ENCODE measurements at regions not wholly inside any gene's neighbourhood (a gene's known extent, or its start where the extent isn't known, plus 50 kb on each side); places are given as distances from the start of the nearest gene placed in this dataset.

DNA sequence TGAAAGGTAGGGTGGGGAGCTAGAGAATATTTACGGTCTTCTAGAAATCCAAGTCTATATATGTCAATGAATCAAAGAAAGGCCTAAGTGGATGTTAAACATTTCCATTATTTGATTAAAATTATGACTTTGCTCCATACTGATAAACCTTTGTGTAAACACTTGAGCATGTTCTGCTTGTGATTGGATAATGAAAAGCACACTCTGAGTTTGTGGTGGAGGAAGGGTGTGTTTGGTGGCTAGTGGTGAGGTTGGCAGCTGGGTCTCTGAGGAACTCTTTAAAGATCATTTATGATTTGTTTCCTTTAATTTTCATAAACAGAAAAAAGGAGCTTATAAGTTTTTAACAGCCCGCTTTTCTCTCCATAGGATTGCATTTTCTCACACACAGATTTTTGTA is 84.7 kb downstream of the RFPL4B start:
- Mint-ChIP-seq H3K36me3 (ENCODE audit: unreplicated experiment) (peaks cover 2% of the 10 kb centered on the region), H3K4me1 (ENCODE audit: unreplicated experiment) (peaks cover 18% of the 10 kb centered on the region), H3K4me3 (ENCODE audit: unreplicated experiment) (no peak overlapping the region), H3K9me3 (ENCODE audit: unreplicated experiment) (peaks cover 8% of the 10 kb centered on the region), H3K27me3 (ENCODE audit: unreplicated experiment) (no peaks in the 10 kb centered on the region), H3K27ac (ENCODE audit: unreplicated experiment) (no peak overlapping the region)
- TF ChIP-seq, protein P1, sequence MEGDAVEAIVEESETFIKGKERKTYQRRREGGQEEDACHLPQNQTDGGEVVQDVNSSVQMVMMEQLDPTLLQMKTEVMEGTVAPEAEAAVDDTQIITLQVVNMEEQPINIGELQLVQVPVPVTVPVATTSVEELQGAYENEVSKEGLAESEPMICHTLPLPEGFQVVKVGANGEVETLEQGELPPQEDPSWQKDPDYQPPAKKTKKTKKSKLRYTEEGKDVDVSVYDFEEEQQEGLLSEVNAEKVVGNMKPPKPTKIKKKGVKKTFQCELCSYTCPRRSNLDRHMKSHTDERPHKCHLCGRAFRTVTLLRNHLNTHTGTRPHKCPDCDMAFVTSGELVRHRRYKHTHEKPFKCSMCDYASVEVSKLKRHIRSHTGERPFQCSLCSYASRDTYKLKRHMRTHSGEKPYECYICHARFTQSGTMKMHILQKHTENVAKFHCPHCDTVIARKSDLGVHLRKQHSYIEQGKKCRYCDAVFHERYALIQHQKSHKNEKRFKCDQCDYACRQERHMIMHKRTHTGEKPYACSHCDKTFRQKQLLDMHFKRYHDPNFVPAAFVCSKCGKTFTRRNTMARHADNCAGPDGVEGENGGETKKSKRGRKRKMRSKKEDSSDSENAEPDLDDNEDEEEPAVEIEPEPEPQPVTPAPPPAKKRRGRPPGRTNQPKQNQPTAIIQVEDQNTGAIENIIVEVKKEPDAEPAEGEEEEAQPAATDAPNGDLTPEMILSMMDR (IDR thresholded peaks at IDR 0.05) = no peak
- DNase-seq (ENCODE audit: extremely low spot score, unreplicated experiment) = no peak

DNA sequence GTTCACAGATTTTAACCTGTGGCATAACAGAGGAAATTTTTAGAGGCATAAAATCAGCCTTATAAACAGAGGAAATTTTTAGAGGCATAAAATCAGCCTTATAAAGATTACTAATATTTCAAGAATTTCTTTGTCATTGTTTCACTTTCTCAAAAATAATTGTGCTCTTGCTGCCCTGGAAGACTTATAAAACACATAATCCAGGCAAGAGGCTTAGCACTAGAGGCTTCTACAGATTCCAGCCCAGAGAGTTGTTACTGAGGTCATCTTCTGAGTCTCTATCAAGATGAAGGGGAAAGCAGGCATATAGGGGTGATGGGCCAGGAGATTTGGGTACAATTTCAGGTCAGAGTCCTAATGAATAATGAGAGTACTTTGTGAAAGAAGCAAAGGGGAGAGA is 85.7 kb downstream of the RFPL4B start:
- Mint-ChIP-seq H3K27me3 (ENCODE audit: unreplicated experiment) (no peaks in the 10 kb centered on the region), H3K4me3 (ENCODE audit: unreplicated experiment) (no peak overlapping the region), H3K27ac (ENCODE audit: unreplicated experiment) (no peak overlapping the region), H3K4me1 (ENCODE audit: unreplicated experiment) (peaks cover 17% of the 10 kb centered on the region), H3K36me3 (ENCODE audit: unreplicated experiment) (peaks cover 2% of the 10 kb centered on the region), H3K9me3 (ENCODE audit: unreplicated experiment) (peaks cover 8% of the 10 kb centered on the region)
- DNase-seq (ENCODE audit: extremely low spot score, unreplicated experiment) = no peak
- TF ChIP-seq, protein P1 (IDR thresholded peaks at IDR 0.05) = no peak

DNA sequence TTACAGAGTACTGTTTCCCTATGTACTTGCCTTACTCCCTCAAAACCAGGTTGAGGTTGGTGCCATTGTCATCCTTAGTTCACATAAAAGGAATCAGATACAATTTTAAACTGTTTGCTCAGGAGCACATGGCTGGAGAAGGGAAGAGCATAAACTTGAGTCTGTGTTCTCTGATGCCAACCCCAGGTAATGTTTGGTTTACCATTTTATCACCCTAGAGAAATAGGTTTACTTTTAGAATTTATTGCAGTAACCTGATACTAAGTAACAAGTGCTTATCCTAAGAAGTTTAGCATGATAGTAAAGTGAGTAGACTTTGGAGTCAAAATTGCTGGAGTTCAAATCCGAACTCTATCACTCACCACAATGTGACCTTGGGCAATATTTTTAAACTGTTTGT is 86.3 kb downstream of the RFPL4B start:
- peaks cover 2% of the 10 kb centered on the region for H3K36me3 Mint-ChIP-seq (ENCODE audit: unreplicated experiment)
- TF ChIP-seq, protein P1 (IDR thresholded peaks at IDR 0.05) = no peak
- no peak overlapping the region for H3K27ac Mint-ChIP-seq (ENCODE audit: unreplicated experiment)
- no peaks in the 10 kb centered on the region for H3K27me3 Mint-ChIP-seq (ENCODE audit: unreplicated experiment)
- no peak overlapping the region for H3K4me3 Mint-ChIP-seq (ENCODE audit: unreplicated experiment)
- H3K4me1 Mint-ChIP-seq (ENCODE audit: unreplicated experiment) = peaks cover 15% of the 10 kb centered on the region
- H3K9me3 Mint-ChIP-seq (ENCODE audit: unreplicated experiment) = peaks cover 8% of the 10 kb centered on the region
- DNase-seq (ENCODE audit: extremely low spot score, unreplicated experiment) = no peak

DNA sequence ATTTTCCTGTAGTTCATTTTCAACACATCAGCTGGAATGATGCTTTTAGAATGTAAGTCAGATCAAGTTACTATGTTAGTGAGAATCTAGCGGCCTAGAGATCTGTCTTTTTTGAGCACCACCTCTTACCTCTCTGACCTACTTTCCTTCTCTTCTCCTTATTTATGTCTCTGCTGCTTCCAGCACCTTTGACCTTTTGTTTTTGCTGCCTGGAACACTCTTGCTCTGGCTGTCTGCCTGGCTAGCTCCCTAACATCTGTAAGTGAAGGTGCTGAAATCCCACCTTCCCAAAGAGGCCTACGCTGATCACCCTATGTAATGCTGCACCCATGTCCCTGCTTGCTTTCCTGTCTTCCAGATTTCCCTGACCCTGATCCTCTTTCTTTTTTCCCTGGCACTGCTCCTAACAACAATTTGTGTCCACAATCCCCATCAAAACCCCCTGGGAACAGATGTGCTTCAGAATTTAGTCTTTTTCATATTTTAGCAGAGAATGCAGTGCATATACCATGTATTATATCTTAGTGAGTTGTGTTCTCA is 87.8 kb downstream of the RFPL4B start:
- H3K36me3 Mint-ChIP-seq (ENCODE audit: unreplicated experiment) = no peaks in the 10 kb centered on the region
- H3K9me3 Mint-ChIP-seq (ENCODE audit: unreplicated experiment) = no peaks in the 10 kb centered on the region
- no peak overlapping the region for H3K4me3 Mint-ChIP-seq (ENCODE audit: unreplicated experiment)
- H3K27me3 Mint-ChIP-seq (ENCODE audit: unreplicated experiment) = no peaks in the 10 kb centered on the region
- peaks cover 27% of the 10 kb centered on the region for H3K4me1 Mint-ChIP-seq (ENCODE audit: unreplicated experiment)
- TF ChIP-seq, protein P1 (IDR thresholded peaks at IDR 0.05) = no peak
- no peak for DNase-seq (ENCODE audit: extremely low spot score, unreplicated experiment)
- no peak overlapping the region for H3K27ac Mint-ChIP-seq (ENCODE audit: unreplicated experiment)

DNA sequence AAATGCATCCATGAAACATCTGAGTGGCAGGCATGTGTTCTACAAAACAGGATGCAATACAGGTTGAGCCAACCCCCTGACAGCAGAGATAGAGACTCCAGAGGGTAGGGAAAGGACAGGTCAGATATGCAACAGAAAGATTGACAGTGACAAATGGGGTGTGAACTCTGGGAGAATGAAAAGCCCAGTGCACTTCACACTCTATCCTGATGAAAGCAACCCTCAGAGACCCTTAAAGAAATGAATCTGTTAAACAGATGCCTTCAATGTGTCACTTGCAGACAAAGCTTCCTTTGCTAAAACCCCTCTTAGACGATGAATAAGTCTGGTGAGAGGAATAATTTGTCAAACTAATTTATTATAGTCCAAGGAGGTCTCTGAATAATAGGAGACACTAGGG is 89.9 kb downstream of the RFPL4B start:
- no peaks in the 10 kb centered on the region for H3K36me3 Mint-ChIP-seq (ENCODE audit: unreplicated experiment)
- no peaks in the 10 kb centered on the region for H3K9me3 Mint-ChIP-seq (ENCODE audit: unreplicated experiment)
- DNase-seq (ENCODE audit: extremely low spot score, unreplicated experiment) = no peak
- no peak overlapping the region for H3K4me3 Mint-ChIP-seq (ENCODE audit: unreplicated experiment)
- H3K27me3 Mint-ChIP-seq (ENCODE audit: unreplicated experiment) = no peaks in the 10 kb centered on the region
- H3K27ac Mint-ChIP-seq (ENCODE audit: unreplicated experiment) = no peak overlapping the region
- TF ChIP-seq, protein P1 (IDR thresholded peaks at IDR 0.05) = no peak
- peaks cover 39% of the 10 kb centered on the region for H3K4me1 Mint-ChIP-seq (ENCODE audit: unreplicated experiment)

Data from osteocyte (in vitro differentiated cells).